ENCODE measurements at regions not wholly inside any gene's neighbourhood (a gene's known extent, or its start where the extent isn't known, plus 50 kb on each side); places are given as distances from the start of the nearest gene placed in this dataset.
"Not testable (repeated sequence)": the region's sequence is repeated elsewhere in the genome, so short reads cannot be mapped to it uniquely, and the experiment has no call there.

- Histone ChIP-seq H3K9me3 (replicated peaks) (0 out of 2 replicates have a peak, but pooled peaks cover 3% of the 10 kb centered on the region), H3K4me1 (replicated peaks) (no peaks in the 10 kb centered on the region), H3K36me3 (no peaks in the 10 kb centered on the region), H3K27me3 (replicated peaks) (peaks cover 6% of the 10 kb centered on the region; the same call in 1 of the 2 replicates), H3K27ac (no peak overlapping the region), H3K4me3 (no peak overlapping the region)
- no peak for DNase-seq (ENCODE audit: low read depth in 1 of 2, low spot score in 2 of 2)
Measured at GRCh38 chr2:172297531-172297930, 129.9 kb upstream of the ITGA6 start.

GRCh38 chr2:172297950-172298349 is 129.4 kb upstream of the ITGA6 start:
- Histone ChIP-seq H3K27me3 (replicated peaks) (peaks cover 6% of the 10 kb centered on the region; the same call in 1 of the 2 replicates), H3K9me3 (replicated peaks) (0 out of 2 replicates have a peak, but pooled peaks cover 3% of the 10 kb centered on the region), H3K36me3 (no peaks in the 10 kb centered on the region), H3K27ac (no peak overlapping the region), H3K4me3 (no peak overlapping the region), H3K4me1 (replicated peaks) (no peaks in the 10 kb centered on the region)
- DNase-seq (ENCODE audit: low read depth in 1 of 2, low spot score in 2 of 2): no peak

GRCh38 chr2:172299741-172300140 is 127.6 kb upstream of the ITGA6 start:
- Histone ChIP-seq H3K27me3 (replicated peaks) (peaks cover 6% of the 10 kb centered on the region; the same call in 1 of the 2 replicates), H3K27ac (no peak overlapping the region)
- no peak for DNase-seq (ENCODE audit: low read depth in 1 of 2, low spot score in 2 of 2)

GRCh38 chr2:172300851-172301250 is 126.5 kb upstream of the ITGA6 start:
- Histone ChIP-seq H3K9me3 (replicated peaks) (0 out of 2 replicates have a peak, but pooled peaks cover 3% of the 10 kb centered on the region), H3K27me3 (replicated peaks) (peaks cover 6% of the 10 kb centered on the region; the same call in 1 of the 2 replicates), H3K4me1 (replicated peaks) (no peaks in the 10 kb centered on the region), H3K36me3 (no peaks in the 10 kb centered on the region), H3K27ac (no peak overlapping the region), H3K4me3 (no peak overlapping the region)
- DNase-seq (ENCODE audit: low read depth in 1 of 2, low spot score in 2 of 2): no peak

More at GRCh38 chr2:172299741-172300140, 127.6 kb upstream of the ITGA6 start:
- Histone ChIP-seq H3K36me3 (no peaks in the 10 kb centered on the region), H3K9me3 (replicated peaks) (0 out of 2 replicates have a peak, but pooled peaks cover 3% of the 10 kb centered on the region), H3K4me1 (replicated peaks) (no peaks in the 10 kb centered on the region), H3K4me3 (no peak overlapping the region)

- Histone ChIP-seq H3K27ac (no peak overlapping the region), H3K36me3 (no peaks in the 10 kb centered on the region), H3K4me3 (no peak overlapping the region), H3K9me3 (replicated peaks) (0 out of 2 replicates have a peak, but pooled peaks cover 3% of the 10 kb centered on the region), H3K4me1 (replicated peaks) (no peaks in the 10 kb centered on the region), H3K27me3 (replicated peaks) (no peaks in the 10 kb centered on the region)
- no peak for DNase-seq (ENCODE audit: low read depth in 1 of 2, low spot score in 2 of 2)
Measured at GRCh38 chr2:172305066-172305465, 122.3 kb upstream of the ITGA6 start.

GRCh38 chr2:172307800-172308199 is 119.6 kb upstream of the ITGA6 start:
- Histone ChIP-seq H3K36me3 (no peaks in the 10 kb centered on the region), H3K9me3 (replicated peaks) (no peaks in the 10 kb centered on the region), H3K4me3 (no peak overlapping the region), H3K27ac (no peak overlapping the region), H3K4me1 (replicated peaks) (no peaks in the 10 kb centered on the region), H3K27me3 (replicated peaks) (no peaks in the 10 kb centered on the region)
- no peak for DNase-seq (ENCODE audit: low read depth in 1 of 2, low spot score in 2 of 2)

GRCh38 chr2:172308253-172308935 is 119.0 kb upstream of the ITGA6 start:
- no peaks in the 10 kb centered on the region for H3K27me3 ChIP-seq (replicated peaks)
- H3K9me3 ChIP-seq (replicated peaks): no peaks in the 10 kb centered on the region
- H3K36me3 ChIP-seq: no peaks in the 10 kb centered on the region
- no peak overlapping the region for H3K27ac ChIP-seq
- no peak for DNase-seq (ENCODE audit: low read depth in 1 of 2, low spot score in 2 of 2)
- H3K4me3 ChIP-seq: no peak overlapping the region
- H3K4me1 ChIP-seq (replicated peaks): no peaks in the 10 kb centered on the region

GRCh38 chr2:172311921-172312345 is 115.5 kb upstream of the ITGA6 start:
- DNase-seq (ENCODE audit: low read depth in 1 of 2, low spot score in 2 of 2): no peak
- H3K4me1 ChIP-seq (replicated peaks): no peaks in the 10 kb centered on the region
- H3K27ac ChIP-seq: no peak overlapping the region
- H3K4me3 ChIP-seq: no peak overlapping the region
- H3K36me3 ChIP-seq: no peaks in the 10 kb centered on the region
- no peaks in the 10 kb centered on the region for H3K9me3 ChIP-seq (replicated peaks)
- H3K27me3 ChIP-seq (replicated peaks): no peaks in the 10 kb centered on the region

GRCh38 chr2:172313715-172314341 is 113.6 kb upstream of the ITGA6 start:
- H3K4me1 ChIP-seq (replicated peaks): no peaks in the 10 kb centered on the region
- H3K27ac ChIP-seq: no peak overlapping the region
- H3K27me3 ChIP-seq (replicated peaks): no peaks in the 10 kb centered on the region
- no peak for DNase-seq (ENCODE audit: low read depth in 1 of 2, low spot score in 2 of 2)
- no peaks in the 10 kb centered on the region for H3K36me3 ChIP-seq
- H3K4me3 ChIP-seq: no peak overlapping the region
- H3K9me3 ChIP-seq (replicated peaks): no peaks in the 10 kb centered on the region

GRCh38 chr2:172315070-172315469 is 112.3 kb upstream of the ITGA6 start:
- H3K27me3 ChIP-seq (replicated peaks); H3K9me3 ChIP-seq (replicated peaks); H3K27ac ChIP-seq; H3K4me3 ChIP-seq; H3K36me3 ChIP-seq; H3K4me1 ChIP-seq (replicated peaks); DNase-seq (ENCODE audit: low read depth in 1 of 2, low spot score in 2 of 2): not testable (repeated sequence)

- no peak for DNase-seq (ENCODE audit: low read depth in 1 of 2, low spot score in 2 of 2)
- Histone ChIP-seq H3K4me1 (replicated peaks) (no peaks in the 10 kb centered on the region), H3K36me3 (no peaks in the 10 kb centered on the region), H3K9me3 (replicated peaks) (0 out of 2 replicates have a peak, but pooled peaks cover 4% of the 10 kb centered on the region), H3K27ac (no peak overlapping the region), H3K4me3 (no peak overlapping the region), H3K27me3 (replicated peaks) (no peaks in the 10 kb centered on the region)
Measured at GRCh38 chr2:172322049-172322448, 105.3 kb upstream of the ITGA6 start.

- Histone ChIP-seq H3K9me3 (replicated peaks) (0 out of 2 replicates have a peak, but pooled peaks cover 4% of the 10 kb centered on the region), H3K36me3 (no peaks in the 10 kb centered on the region), H3K27me3 (replicated peaks) (no peaks in the 10 kb centered on the region), H3K4me1 (replicated peaks) (no peaks in the 10 kb centered on the region), H3K4me3 (no peak overlapping the region), H3K27ac (no peak overlapping the region)
- DNase-seq (ENCODE audit: low read depth in 1 of 2, low spot score in 2 of 2): no peak
Measured at GRCh38 chr2:172323256-172323655, 104.1 kb upstream of the ITGA6 start.

GRCh38 chr2:172323861-172324597 is 103.4 kb upstream of the ITGA6 start:
- Histone ChIP-seq H3K4me3 (no peak overlapping the region), H3K27ac (no peak overlapping the region), H3K9me3 (replicated peaks) (0 out of 2 replicates have a peak, but pooled peaks cover 4% of the 10 kb centered on the region), H3K4me1 (replicated peaks) (no peaks in the 10 kb centered on the region), H3K36me3 (no peaks in the 10 kb centered on the region), H3K27me3 (replicated peaks) (no peaks in the 10 kb centered on the region)
- DNase-seq (ENCODE audit: low read depth in 1 of 2, low spot score in 2 of 2): no peak

GRCh38 chr2:172326211-172326509 is 101.2 kb upstream of the ITGA6 start:
- Histone ChIP-seq H3K27ac (no peak overlapping the region), H3K36me3 (no peaks in the 10 kb centered on the region), H3K27me3 (replicated peaks) (no peaks in the 10 kb centered on the region), H3K4me1 (replicated peaks) (no peaks in the 10 kb centered on the region), H3K4me3 (no peak overlapping the region), H3K9me3 (replicated peaks) (0 out of 2 replicates have a peak, but pooled peaks cover 4% of the 10 kb centered on the region)
- DNase-seq (ENCODE audit: low read depth in 1 of 2, low spot score in 2 of 2): no peak

Data from SJSA1 (cell line).